Mammary epithelial cell (primary cell): ENCODE measurements at regions not wholly inside any gene's neighbourhood (a gene's known extent, or its start where the extent isn't known, plus 50 kb on each side); places are given as distances from the start of the nearest gene placed in this dataset.

ENCODE experiments used
- EZH2 ChIP-seq: IDR thresholded peaks from 2 replicates; pipeline ENCODE4 v1.6.1; 2012; ENCODE audit warnings: low read length, inconsistent platforms, borderline replicate concordance
- TF ChIP-seq, protein P1 (sequence below), 2 donors: IDR thresholded peaks in 1 of 2; conservative IDR thresholded peaks in 1 of 2; 2 replicates each; pipeline ENCODE4 v1.5.1; 2011 to 2012; ENCODE audit warnings: inconsistent platforms in 2 of 2, low read length in 2 of 2, mild to moderate bottlenecking in 2 of 2, control low read depth in 1 of 2, low read depth in 1 of 2; ENCODE audit not compliant: insufficient read depth in 1 of 2; ENCODE audit errors: extremely low read depth in 1 of 2

DNA sequence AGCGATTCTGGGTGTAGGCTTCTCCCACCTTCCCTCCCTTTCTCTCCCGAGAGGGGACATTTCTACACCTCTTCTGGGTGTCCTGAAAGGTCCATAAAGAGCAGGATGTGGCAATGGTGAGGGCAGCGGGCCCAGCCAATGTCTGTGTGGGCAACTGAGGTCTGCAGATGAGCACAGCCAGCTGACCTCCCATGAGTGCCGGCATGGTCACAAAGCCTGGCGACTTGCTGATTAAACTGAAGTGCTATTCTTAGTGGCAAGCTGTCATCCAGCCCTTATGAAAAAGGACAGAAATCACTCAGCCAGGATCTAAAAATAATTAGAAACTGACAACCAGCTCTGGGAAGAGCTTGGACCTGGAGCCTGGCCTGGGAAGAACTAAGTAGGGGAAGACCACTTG is 124.3 kb upstream of the RGMA start:
- TF ChIP-seq, protein P1, sequence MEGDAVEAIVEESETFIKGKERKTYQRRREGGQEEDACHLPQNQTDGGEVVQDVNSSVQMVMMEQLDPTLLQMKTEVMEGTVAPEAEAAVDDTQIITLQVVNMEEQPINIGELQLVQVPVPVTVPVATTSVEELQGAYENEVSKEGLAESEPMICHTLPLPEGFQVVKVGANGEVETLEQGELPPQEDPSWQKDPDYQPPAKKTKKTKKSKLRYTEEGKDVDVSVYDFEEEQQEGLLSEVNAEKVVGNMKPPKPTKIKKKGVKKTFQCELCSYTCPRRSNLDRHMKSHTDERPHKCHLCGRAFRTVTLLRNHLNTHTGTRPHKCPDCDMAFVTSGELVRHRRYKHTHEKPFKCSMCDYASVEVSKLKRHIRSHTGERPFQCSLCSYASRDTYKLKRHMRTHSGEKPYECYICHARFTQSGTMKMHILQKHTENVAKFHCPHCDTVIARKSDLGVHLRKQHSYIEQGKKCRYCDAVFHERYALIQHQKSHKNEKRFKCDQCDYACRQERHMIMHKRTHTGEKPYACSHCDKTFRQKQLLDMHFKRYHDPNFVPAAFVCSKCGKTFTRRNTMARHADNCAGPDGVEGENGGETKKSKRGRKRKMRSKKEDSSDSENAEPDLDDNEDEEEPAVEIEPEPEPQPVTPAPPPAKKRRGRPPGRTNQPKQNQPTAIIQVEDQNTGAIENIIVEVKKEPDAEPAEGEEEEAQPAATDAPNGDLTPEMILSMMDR (conservative IDR thresholded peaks at IDR 0.05 in 1 of 2, IDR thresholded peaks at IDR 0.05 in 1 of 2; ENCODE audit: extremely low read depth in 1 of 2, insufficient read depth in 1 of 2, low read depth in 1 of 2, low read length in 2 of 2) = no peak
- no peak for TF ChIP-seq EZH2
